Esophagus squamous epithelium (tissue), 4 donors: ENCODE measurements at regions not wholly inside any gene's neighbourhood (a gene's known extent, or its start where the extent isn't known, plus 50 kb on each side); places are given as distances from the start of the nearest gene placed in this dataset.

Source experiments
- POLR2A ChIP-seq, 4 donors: fragments of 450-650 bp; IDR thresholded peaks; one replicate each; pipeline ENCODE4 v1.6.1; 2017; ENCODE audit warnings: antibody characterized with exemption in 4 of 4, mild to moderate bottlenecking in 4 of 4, moderate library complexity in 3 of 4
- TF ChIP-seq, protein P1 (sequence below), 6 experiments: fragments of 450-650 bp in 4 of 6; fragments of 200-600 bp in 2 of 6; sonication (generic) in 2 of 6; IDR thresholded peaks; one replicate each; pipeline ENCODE4 v1.5.1; 2016 to 2019; ENCODE audit warnings: antibody characterized with exemption in 6 of 6, mild to moderate bottlenecking in 4 of 6, moderate library complexity in 4 of 6

DNA sequence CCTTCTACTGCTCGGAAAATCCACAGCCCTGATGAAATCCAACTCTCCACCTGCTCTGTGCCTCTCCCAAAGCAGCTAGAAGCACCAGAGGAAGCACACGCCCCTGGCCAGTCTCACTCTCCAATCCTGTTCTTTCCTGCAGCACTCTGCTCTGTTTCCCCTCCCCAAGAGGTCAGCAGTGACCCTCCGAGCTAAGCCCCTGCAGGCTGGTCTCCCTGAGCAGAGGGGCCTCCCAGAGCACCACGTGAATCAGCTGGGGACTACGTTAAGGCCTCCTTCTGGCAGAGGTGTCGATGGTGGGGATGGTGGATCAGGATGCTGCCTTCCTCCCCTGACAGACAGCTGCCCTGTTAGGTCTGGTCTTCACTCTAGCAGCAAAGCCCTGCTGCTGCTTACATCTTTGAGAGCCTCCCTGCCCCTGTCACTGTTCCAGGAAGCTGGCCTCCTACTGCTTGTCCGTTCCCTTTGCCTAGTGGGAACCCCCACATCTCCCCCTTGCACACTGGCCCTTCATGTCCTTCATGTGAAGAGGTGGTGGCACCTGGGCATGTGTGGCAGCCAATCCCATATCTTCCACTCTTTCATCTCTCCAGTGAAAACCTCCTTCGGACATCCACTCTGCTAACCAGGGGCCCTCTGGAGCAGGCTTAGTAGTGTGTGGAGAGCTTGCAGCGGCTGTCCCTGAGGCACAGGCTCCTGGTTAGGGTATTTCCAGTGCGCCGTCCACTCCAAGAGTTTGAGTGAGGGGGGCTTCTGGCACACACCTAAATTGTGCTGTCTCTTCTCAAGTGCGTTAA is 307.5 kb upstream of the HS6ST1 start:
- TF ChIP-seq, protein P1, sequence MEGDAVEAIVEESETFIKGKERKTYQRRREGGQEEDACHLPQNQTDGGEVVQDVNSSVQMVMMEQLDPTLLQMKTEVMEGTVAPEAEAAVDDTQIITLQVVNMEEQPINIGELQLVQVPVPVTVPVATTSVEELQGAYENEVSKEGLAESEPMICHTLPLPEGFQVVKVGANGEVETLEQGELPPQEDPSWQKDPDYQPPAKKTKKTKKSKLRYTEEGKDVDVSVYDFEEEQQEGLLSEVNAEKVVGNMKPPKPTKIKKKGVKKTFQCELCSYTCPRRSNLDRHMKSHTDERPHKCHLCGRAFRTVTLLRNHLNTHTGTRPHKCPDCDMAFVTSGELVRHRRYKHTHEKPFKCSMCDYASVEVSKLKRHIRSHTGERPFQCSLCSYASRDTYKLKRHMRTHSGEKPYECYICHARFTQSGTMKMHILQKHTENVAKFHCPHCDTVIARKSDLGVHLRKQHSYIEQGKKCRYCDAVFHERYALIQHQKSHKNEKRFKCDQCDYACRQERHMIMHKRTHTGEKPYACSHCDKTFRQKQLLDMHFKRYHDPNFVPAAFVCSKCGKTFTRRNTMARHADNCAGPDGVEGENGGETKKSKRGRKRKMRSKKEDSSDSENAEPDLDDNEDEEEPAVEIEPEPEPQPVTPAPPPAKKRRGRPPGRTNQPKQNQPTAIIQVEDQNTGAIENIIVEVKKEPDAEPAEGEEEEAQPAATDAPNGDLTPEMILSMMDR (IDR thresholded peaks at IDR 0.05), result no peak
- TF ChIP-seq POLR2A (IDR thresholded peaks at IDR 0.05), result no peak
